GM12878 (cell line): ENCODE measurements at regions not wholly inside any gene's neighbourhood (a gene's known extent, or its start where the extent isn't known, plus 50 kb on each side); places are given as distances from the start of the nearest gene placed in this dataset.

Source experiments
- ATAC-seq: fragments of 200-7000 bp; cut with Tn5 transposase; 3 replicates; pipeline ENCODE4 v1.9.1; 2020; ENCODE audit warnings: mild to moderate bottlenecking, moderate library complexity
- BruUV-seq: library from RNA; stranded (reverse); fragments of 400-500 nt; replicated peaks from 2 replicates; lab custom pipeline; 2021; lab: Mats Ljungman, UMichigan
- CTCF ChIA-PET: fragments of 300-600 bp; sonication (Branson Sonifier 250); formaldehyde crosslinking; extraction: SDS; loops from one replicate; lab custom pipeline; 2021; ENCODE audit warnings: inconsistent platforms; lab: Yijun Ruan, JAX
- POLR2A ChIA-PET: fragments of 350-600 bp; formaldehyde crosslinking; extraction: SDS; loops from one replicate; lab custom pipeline; 2021; ENCODE audit warnings: inconsistent platforms; lab: Charles Lee
- RAD21 ChIA-PET: fragments of 300-600 bp; sonication (Branson Sonifier 250); formaldehyde crosslinking; loops from one replicate; lab custom pipeline; 2023; ENCODE audit warnings: antibody characterized with exemption; ENCODE audit not compliant: unreplicated experiment; lab: Charles Lee
- SMC1A ChIA-PET: fragments of 300-600 bp; sonication (Branson Sonifier 250); formaldehyde crosslinking; loops from one replicate; lab custom pipeline; 2023; ENCODE audit not compliant: unreplicated experiment, uncharacterized antibody; lab: Charles Lee
- DNase-seq: peaks from one replicate; pipeline ENCODE4 v3.0.0-alpha.2; 2011; ENCODE audit warnings: low read depth, low spot score
- FAIRE-seq: peaks from 3 replicates; lab custom pipeline; 2011; peaks lifted over from hg19 to GRCh38; lab: Jason Lieb, UNC
- H2AFZ ChIP-seq: 2 replicates; pipeline ENCODE4 v1.6.0; 2011; ENCODE audit warnings: low read depth, low read length, control low read depth; ENCODE audit not compliant: control insufficient read depth
- H3K27ac ChIP-seq: 2 replicates; pipeline ENCODE4 v1.5.1; 2011; ENCODE audit warnings: control low read depth; ENCODE audit not compliant: control insufficient read depth, insufficient read depth
- H3K27me3 ChIP-seq, 2 experiments: replicated peaks in 1 of 2; 2 replicates each; pipeline versions ENCODE4 v1.6.0 to v1.6.1; 2011; ENCODE audit warnings: low read length in 1 of 2; ENCODE audit not compliant: control insufficient read depth in 2 of 2, insufficient read depth in 2 of 2
- H3K36me3 ChIP-seq, 2 experiments: 2 replicates each; pipeline ENCODE4 v1.5.1; 2011; ENCODE audit warnings: low read length in 1 of 2; ENCODE audit not compliant: control insufficient read depth in 2 of 2, insufficient read depth in 2 of 2
- H3K4me1 ChIP-seq: 2 replicates; pipeline ENCODE4 v1.6.1; 2011; ENCODE audit warnings: mild to moderate bottlenecking, low read length, moderate library complexity, mixed read lengths; ENCODE audit not compliant: control insufficient read depth, insufficient read depth
- H3K4me2 ChIP-seq: 2 replicates; pipeline ENCODE4 v1.6.0; 2011; ENCODE audit warnings: control low read depth; ENCODE audit not compliant: control insufficient read depth, insufficient read depth
- H3K4me3 ChIP-seq: fragments of 200-600 bp; sonication (generic); 2 replicates; pipeline ENCODE4 v1.5.1; 2016
- H3K79me2 ChIP-seq: 2 replicates; pipeline ENCODE4 v1.6.0; 2011; ENCODE audit warnings: low read length; ENCODE audit not compliant: control insufficient read depth, insufficient read depth
- H3K9ac ChIP-seq: 2 replicates; pipeline ENCODE4 v1.8.0; 2011; ENCODE audit warnings: low read length, control low read depth, mixed read lengths; ENCODE audit not compliant: control insufficient read depth, insufficient read depth
- H3K9me3 ChIP-seq: replicated peaks from 3 replicates; pipeline ENCODE4 v1.5.1; 2011; ENCODE audit warnings: mild to moderate bottlenecking, low read length; ENCODE audit not compliant: control insufficient read depth, insufficient read depth
- H4K20me1 ChIP-seq: 2 replicates; pipeline ENCODE4 v1.6.0; 2011; ENCODE audit not compliant: control insufficient read depth, insufficient read depth
- BACH1 ChIP-seq: fragments of 450-650 bp; IDR thresholded peaks from 2 replicates; pipeline ENCODE4 v1.6.1; 2017; ENCODE audit warnings: mild to moderate bottlenecking, borderline replicate concordance
- CEBPB ChIP-seq, 2 experiments: fragments of 150-350 bp in 1 of 2; IDR thresholded peaks; 2 replicates each; pipeline ENCODE4 v1.6.1; 2012 to 2014; ENCODE audit warnings: low read depth in 2 of 2, low read length in 2 of 2, borderline replicate concordance in 1 of 2, inconsistent platforms in 1 of 2
- E4F1 ChIP-seq: fragments of 450-650 bp; IDR thresholded peaks from 2 replicates; pipeline ENCODE4 v1.6.1; 2018; ENCODE audit warnings: borderline replicate concordance, mild to moderate bottlenecking; ENCODE audit not compliant: partially characterized antibody
- EP300 ChIP-seq, 2 experiments: fragments of 150-350 bp in 1 of 2; IDR thresholded peaks; 2 replicates each; pipeline ENCODE4 v1.6.1; 2011 to 2012; ENCODE audit warnings: low read depth in 2 of 2, low read length in 2 of 2, borderline replicate concordance in 1 of 2, improper control_type of control experiment in 1 of 2, inconsistent platforms in 1 of 2; ENCODE audit not compliant: control insufficient read depth in 1 of 2
- FOXK2 ChIP-seq: fragments of 450-650 bp; IDR thresholded peaks from 2 replicates; pipeline ENCODE4 v1.6.1; 2017; ENCODE audit warnings: mild to moderate bottlenecking, moderate library complexity
- HCFC1 ChIP-seq: fragments of 150-350 bp; IDR thresholded peaks from 2 replicates; pipeline ENCODE4 v1.6.1; 2014; ENCODE audit warnings: low read length
- JUNB ChIP-seq: IDR thresholded peaks from 2 replicates; pipeline ENCODE4 v1.6.1; 2016; ENCODE audit warnings: antibody characterized with exemption, mild to moderate bottlenecking
- KDM1A ChIP-seq: fragments of 200-600 bp; sonication (generic); IDR thresholded peaks from 2 replicates; pipeline ENCODE4 v1.6.1; 2016; ENCODE audit warnings: borderline replicate concordance
- RCOR1 ChIP-seq: conservative IDR thresholded peaks from 2 replicates; pipeline ENCODE4 v1.6.1; 2012; ENCODE audit warnings: low read depth, low read length, improper control_type of control experiment
- SIX5 ChIP-seq: IDR thresholded peaks from 2 replicates; pipeline ENCODE4 v1.6.1; 2011; ENCODE audit warnings: mild to moderate bottlenecking, low read depth, low read length, moderate library complexity; ENCODE audit not compliant: severe bottlenecking
- STAT3 ChIP-seq: IDR thresholded peaks from 2 replicates; pipeline ENCODE4 v1.6.1; 2011; ENCODE audit warnings: low read depth, low read length, improper control_type of control experiment
- TCF3 ChIP-seq: IDR thresholded peaks from 2 replicates; pipeline ENCODE4 v1.6.1; 2012; ENCODE audit warnings: low read depth, mild to moderate bottlenecking, low read length, borderline replicate concordance; ENCODE audit not compliant: insufficient read depth
- TCF7 ChIP-seq: IDR thresholded peaks from 2 replicates; pipeline ENCODE4 v1.6.1; 2014; ENCODE audit warnings: antibody characterized with exemption, borderline replicate concordance
- ZNF24 ChIP-seq: fragments of 450-650 bp; IDR thresholded peaks from 2 replicates; pipeline ENCODE4 v1.6.1; 2017; ENCODE audit warnings: antibody characterized with exemption, mild to moderate bottlenecking
- ZNF274 ChIP-seq: IDR thresholded peaks from one replicate; pipeline ENCODE4 v1.8.0; 2011; ENCODE audit not compliant: insufficient read length, insufficient read depth
- ZNF384 ChIP-seq: IDR thresholded peaks from 2 replicates; pipeline ENCODE4 v1.6.1; 2012; ENCODE audit warnings: low read depth, mild to moderate bottlenecking, low read length, improper control_type of control experiment, borderline replicate concordance
- ZNF622 ChIP-seq: fragments of 450-650 bp; IDR thresholded peaks from 2 replicates; pipeline ENCODE4 v1.6.1; 2017; ENCODE audit warnings: mild to moderate bottlenecking, inconsistent platforms
- WGBS: methylation state at CpG from one replicate; pipeline ENCODE4 v1.1.6; 2016; ENCODE audit warnings: low lambda C conversion rate; ENCODE audit not compliant: insufficient replicate concordance, insufficient coverage; ENCODE audit errors: missing lambda C conversion rate; 5-methylcytosine and 5-hydroxymethylcytosine counted together
- in situ Hi-C: fragments of 300-500 bp; cut with MboI; formaldehyde crosslinking; loops from 9 replicates; pipeline ENCODE4 v1.14.3; 2018; ENCODE audit warnings: mixed read lengths
- intact Hi-C: fragments of 100-400 bp; cut with micrococcal nuclease; formaldehyde crosslinking; loops from one replicate; pipeline ENCODE4 v1.14.2; 2022; ENCODE audit not compliant: unreplicated experiment
- TF ChIP-seq, protein P1 (sequence below): fragments of 450-650 bp; IDR thresholded peaks from 2 replicates; pipeline ENCODE4 v1.6.1; 2016; ENCODE audit warnings: mild to moderate bottlenecking
- TF ChIP-seq, protein P2 (sequence below): fragments of 450-650 bp; conservative IDR thresholded peaks from 2 replicates; pipeline ENCODE4 v1.6.1; 2017; ENCODE audit warnings: mild to moderate bottlenecking, moderate library complexity

DNA sequence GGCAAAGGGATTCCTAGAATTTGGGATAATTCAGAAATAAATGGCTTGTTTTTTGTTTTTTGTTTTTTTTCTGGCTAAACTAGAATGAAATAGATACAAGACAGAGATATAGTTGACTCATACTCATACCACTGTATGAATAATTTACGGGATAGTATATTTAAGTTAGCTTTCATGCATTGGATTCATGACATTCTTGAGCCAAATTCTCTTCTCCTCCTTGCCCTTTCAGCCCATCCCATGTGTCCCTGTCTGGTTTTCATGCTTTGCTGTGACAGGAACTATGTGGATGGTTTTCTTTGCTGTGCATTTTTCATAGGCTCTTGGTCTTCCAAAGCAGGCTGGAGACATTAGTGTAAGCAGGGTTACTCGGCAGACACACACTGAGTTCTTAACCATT lies 66.6 kb upstream of the UMPS start:
- H3K4me1 ChIP-seq: peaks cover 3% of the 10 kb centered on the region; the same call in 1 of the 2 replicates
- RAD21 ChIA-PET: no interaction called here
- no peaks in the 10 kb centered on the region for H3K9me3 ChIP-seq
- no peak overlapping the region for H3K4me2 ChIP-seq
- H2AFZ ChIP-seq: no peak overlapping the region
- no peaks in the 10 kb centered on the region for H4K20me1 ChIP-seq
- no peaks in the 10 kb centered on the region for H3K27me3 ChIP-seq
- H3K79me2 ChIP-seq: no peaks in the 10 kb centered on the region
- SMC1A ChIA-PET: interaction anchor here (1.1 to 2.4 kb wide), 2 partner anchors 9 to 25 kb away, joined by 4 to 9 read pairs; no protein-coding TSS in a partner anchor
- WGBS: 54% methylated on average over 2 of the region's 2 CpGs
- intact Hi-C loops (no loop called here), in situ Hi-C loops (no loop called here)
- CTCF ChIA-PET: interaction anchor here (0.6 kb wide), 1 partner anchor 24 kb away, joined by 3 read pairs; no protein-coding TSS in a partner anchor
- TF ChIP-seq E4F1: no peak
- no peak for TF ChIP-seq ZNF274
- TF ChIP-seq HCFC1: no peak
- TF ChIP-seq RCOR1: no peak
- no peak for TF ChIP-seq KDM1A
- no peak for TF ChIP-seq TCF3
- TF ChIP-seq CEBPB (IDR thresholded peaks at IDR 0.05; ENCODE audit: borderline replicate concordance in 1 of 2, low read depth in 2 of 2, low read length in 2 of 2): no peak
- TF ChIP-seq ZNF622: no peak
- no peak for TF ChIP-seq ZNF384
- no peak for TF ChIP-seq ZNF24
- no peak for TF ChIP-seq SIX5
- TF ChIP-seq JUNB: no peak
- TF ChIP-seq FOXK2: no peak
- TF ChIP-seq, protein P1, sequence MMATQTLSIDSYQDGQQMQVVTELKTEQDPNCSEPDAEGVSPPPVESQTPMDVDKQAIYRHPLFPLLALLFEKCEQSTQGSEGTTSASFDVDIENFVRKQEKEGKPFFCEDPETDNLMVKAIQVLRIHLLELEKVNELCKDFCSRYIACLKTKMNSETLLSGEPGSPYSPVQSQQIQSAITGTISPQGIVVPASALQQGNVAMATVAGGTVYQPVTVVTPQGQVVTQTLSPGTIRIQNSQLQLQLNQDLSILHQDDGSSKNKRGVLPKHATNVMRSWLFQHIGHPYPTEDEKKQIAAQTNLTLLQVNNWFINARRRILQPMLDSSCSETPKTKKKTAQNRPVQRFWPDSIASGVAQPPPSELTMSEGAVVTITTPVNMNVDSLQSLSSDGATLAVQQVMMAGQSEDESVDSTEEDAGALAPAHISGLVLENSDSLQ: no peak
- TF ChIP-seq, protein P2, sequence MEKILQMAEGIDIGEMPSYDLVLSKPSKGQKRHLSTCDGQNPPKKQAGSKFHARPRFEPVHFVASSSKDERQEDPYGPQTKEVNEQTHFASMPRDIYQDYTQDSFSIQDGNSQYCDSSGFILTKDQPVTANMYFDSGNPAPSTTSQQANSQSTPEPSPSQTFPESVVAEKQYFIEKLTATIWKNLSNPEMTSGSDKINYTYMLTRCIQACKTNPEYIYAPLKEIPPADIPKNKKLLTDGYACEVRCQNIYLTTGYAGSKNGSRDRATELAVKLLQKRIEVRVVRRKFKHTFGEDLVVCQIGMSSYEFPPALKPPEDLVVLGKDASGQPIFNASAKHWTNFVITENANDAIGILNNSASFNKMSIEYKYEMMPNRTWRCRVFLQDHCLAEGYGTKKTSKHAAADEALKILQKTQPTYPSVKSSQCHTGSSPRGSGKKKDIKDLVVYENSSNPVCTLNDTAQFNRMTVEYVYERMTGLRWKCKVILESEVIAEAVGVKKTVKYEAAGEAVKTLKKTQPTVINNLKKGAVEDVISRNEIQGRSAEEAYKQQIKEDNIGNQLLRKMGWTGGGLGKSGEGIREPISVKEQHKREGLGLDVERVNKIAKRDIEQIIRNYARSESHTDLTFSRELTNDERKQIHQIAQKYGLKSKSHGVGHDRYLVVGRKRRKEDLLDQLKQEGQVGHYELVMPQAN: no peak
- no peak for TF ChIP-seq BACH1
- TF ChIP-seq TCF7: no peak
- no peak for TF ChIP-seq EP300 (IDR thresholded peaks at IDR 0.05; ENCODE audit: borderline replicate concordance in 1 of 2, control insufficient read depth in 1 of 2, low read depth in 2 of 2, low read length in 2 of 2)
- TF ChIP-seq STAT3: no peak
- POLR2A ChIA-PET: no interaction called here
- H3K36me3 ChIP-seq: no peaks in the 10 kb centered on the region
- no TSS peak for BruUV-seq
- FAIRE-seq: no peak
- H3K27ac ChIP-seq: no peak overlapping the region
- no peak overlapping the region for H3K4me3 ChIP-seq
- no peak overlapping the region for H3K9ac ChIP-seq
- no peak for DNase-seq
- ATAC-seq: no peak
